ENCODE measurements at regions not wholly inside any gene's neighbourhood (a gene's known extent, or its start where the extent isn't known, plus 50 kb on each side); places are given as distances from the start of the nearest gene placed in this dataset.
"Not testable (repeated sequence)": the region's sequence is repeated elsewhere in the genome, so short reads cannot be mapped to it uniquely, and the experiment has no call there.

DNA sequence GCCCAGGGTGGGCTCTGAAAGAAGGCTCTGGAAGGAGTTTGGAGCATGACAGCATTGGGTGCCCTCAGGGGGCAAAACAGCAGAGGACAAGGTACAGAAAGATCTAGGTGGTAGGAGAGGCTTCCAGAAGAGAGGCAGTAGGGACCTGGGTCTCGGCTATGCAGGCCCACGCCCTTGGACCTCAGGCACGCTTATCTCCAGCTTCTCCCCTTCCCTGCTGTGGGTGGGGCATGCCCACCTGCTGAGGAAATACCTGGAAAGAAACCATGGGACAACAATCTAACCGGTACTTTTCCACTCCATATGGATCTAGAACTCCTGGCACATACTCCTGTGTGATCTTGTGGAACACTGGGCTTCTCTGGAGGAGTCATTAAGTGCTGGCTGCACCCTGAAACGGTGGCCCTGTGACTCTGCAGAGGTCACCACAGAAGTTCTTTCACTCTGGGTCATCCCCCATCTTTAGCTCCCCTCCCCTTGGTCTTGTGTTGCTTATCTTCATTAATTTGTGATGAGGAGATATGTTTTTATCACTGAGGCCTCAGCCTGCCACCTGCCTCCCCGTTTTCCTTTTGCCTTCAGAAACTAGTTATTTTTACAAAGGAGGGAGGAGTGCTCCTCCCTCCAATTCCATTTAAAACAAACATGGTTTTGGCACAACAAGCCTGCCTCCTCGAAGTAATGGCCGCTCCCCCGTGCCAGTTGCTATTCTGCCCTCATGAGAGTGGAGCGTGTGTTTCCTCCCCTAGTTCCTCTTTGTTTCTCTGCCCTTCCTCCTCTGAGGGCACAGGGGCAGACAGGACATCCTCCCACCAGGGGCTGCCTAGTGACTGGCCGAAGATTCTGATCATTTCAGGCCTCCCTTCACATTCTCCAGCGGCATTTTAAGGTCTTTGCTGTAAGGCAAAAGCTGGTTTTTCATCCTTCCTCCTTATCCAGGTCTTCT, 78.0 kb upstream of the ATP5PO start:
- DNase-seq, result no peak

DNA sequence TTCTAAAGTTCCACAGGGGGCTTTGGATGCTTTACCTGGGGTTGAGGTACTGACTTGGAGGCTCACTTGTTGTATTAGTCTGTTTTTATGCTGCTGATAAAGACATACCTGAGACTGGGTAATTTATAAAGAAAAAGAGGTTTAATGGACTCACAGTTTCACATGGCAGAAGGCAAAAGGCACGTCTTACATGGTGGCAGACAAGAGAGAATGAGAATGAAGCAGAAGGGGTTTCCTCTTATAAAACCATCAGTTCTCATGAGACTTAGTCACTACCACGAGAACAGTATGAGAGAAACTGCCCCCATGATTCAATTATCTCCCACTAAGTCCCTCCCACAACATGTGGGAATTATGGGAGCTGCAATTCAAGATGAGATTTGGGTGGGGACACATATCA, 76.8 kb upstream of the ATP5PO start:
- not testable (repeated sequence) for DNase-seq

DNA sequence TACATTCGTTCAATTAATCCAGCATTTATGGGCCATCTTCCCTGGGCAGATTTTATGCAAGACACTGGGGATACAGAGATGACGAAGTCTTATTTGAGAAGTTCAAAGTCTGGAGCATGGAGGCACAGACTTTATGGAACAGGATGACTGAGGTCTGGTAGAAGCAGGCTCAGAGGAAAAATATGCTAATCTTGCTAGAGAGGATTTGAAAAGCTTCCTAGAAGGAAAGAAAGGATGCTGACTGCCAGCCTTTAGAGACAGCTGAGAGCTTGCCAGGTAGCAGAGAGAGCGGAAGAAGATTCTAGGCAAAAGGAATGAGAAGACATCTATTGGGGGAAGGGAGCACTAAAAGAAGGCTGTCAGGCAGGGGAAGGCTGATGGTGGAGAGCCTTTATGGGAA, 75.5 kb upstream of the ATP5PO start:
- no peak for DNase-seq

DNA sequence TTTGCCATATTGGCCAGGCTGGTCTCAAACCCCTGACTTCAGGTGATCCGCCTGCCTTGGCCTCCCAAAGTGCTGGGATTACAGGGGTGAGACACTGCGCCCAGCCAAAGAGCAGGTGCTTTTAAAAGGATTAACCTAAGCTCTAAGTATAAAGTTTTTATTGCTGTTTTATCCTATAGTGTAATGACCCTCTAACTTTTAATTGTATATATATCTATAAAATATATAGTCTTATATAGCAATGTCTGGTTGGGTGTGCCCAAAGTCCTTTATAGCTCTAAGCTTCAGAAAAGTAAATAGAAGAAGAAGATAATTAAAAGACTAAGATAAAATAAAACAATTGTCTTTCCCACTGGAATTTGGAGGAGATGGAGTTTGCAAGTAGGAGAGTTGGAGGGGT, 73.8 kb upstream of the ATP5PO start:
- no peak for DNase-seq

DNA sequence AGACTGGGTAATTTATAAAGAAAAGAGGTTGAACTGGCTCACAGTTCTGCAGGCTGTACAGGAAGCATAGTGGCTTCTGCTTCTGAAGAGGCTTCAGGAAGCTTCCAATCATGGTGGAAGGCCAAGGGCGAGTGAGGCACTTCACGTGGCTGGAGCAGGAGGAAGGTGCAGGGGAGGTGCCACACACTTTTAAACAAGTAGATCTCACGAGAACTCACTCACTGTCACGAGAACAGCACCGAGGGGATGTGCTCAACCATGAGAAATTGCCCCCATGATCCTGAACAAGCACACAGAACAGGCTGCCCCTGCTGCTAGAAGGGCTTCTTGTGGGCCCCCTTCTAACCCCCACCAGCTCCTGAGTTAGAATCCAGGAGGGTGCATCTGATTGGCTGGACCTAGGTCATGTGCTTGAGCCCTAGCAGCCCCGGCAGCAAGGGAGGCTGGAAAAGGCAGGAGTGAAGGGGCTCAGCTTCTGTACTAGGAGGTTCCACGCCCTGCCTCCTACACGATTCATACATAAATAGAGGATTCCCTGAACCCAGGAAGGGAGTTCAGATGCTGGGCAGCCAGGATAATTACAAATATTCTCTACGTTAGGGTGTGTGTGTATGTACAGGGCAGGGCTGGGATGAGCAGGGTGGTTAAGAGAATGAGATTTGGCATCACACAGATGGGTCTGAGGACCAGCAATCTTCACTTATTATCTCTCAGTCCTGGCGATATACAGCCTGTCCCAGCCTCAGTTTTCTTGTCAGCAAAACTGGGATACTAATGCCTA, 72.8 kb upstream of the ATP5PO start:
- DNase-seq, result no peak

DNA sequence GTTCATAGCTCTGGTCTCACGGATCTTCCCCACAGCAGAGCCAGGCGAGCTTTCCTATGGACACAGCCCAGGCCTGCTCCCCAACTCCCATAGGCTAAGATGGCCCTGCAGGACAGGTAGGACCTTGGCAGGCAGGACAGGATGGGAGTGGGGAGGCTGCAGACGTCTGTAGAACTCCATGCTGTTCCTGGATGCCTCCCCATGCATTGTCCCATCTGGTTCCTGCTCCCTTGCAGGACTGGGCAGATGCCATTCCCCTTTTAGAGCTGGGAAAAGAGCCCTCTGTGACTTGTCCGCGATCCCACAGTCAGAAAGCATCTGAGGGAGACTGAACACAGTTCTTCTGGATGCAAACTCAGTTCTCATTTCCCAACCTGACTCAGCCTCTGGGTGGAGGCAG, 71.9 kb upstream of the ATP5PO start:
- no peak for DNase-seq

DNA sequence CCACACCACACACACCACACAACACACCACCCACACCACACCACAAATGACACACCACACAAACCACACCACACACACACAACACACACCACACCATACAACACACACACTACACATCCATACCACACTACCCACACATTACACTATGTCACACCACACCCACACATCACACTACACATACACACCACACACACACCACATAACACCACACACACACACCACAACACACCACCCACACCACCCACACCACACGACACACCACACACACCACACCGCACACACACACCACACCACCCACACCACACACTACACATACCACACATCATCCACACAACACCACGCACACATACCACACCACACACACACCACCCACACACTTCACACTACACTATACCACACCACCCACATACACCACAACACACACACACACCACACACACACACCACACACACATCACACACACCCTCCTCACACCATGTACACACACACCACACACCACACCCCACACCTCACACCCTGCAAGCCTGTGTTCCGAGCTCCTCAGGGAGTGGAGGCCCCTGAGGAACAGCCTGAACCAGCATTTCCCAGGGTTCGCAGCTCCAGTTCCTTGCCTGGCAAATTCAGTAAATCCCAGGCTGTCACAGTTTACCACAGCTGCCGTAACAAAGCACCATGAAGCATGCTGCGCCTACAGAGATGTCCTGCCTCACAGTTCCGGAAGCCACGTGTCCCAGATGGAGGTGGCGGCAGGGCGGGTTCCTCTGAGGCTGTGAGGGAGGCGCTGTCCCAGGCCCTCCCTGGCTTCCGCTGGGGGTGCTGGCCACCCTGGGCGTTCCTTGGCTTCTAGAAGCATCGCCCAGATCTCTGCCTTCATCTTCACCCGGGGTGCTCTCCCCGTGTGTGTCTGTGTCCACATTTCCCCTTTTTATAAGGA, 69.8 kb upstream of the ATP5PO start:
- no peak for DNase-seq

DNA sequence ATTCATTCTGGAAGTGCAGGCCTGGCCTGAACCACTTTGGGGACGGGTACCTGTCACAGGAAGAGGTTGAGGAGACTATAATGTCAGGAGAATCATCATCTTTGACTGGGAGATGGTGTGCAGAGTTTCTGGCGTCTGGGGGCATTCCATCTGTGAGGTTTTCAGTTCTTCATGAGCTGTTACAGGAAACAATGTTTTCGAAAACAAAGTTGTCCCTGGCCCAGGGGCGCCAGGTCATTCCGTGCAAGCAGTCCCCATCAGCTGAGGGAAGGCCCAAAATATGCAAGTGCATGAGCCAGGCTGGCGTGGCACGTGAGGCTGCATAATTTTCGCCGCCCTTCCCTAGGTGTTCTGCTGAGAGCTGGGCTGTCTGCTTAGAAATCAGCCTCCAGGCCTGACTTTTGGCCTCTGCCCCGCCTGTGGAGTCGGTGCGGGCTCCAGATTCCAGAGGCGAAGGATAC, 68.4 kb upstream of the ATP5PO start:
- no peak for DNase-seq

DNA sequence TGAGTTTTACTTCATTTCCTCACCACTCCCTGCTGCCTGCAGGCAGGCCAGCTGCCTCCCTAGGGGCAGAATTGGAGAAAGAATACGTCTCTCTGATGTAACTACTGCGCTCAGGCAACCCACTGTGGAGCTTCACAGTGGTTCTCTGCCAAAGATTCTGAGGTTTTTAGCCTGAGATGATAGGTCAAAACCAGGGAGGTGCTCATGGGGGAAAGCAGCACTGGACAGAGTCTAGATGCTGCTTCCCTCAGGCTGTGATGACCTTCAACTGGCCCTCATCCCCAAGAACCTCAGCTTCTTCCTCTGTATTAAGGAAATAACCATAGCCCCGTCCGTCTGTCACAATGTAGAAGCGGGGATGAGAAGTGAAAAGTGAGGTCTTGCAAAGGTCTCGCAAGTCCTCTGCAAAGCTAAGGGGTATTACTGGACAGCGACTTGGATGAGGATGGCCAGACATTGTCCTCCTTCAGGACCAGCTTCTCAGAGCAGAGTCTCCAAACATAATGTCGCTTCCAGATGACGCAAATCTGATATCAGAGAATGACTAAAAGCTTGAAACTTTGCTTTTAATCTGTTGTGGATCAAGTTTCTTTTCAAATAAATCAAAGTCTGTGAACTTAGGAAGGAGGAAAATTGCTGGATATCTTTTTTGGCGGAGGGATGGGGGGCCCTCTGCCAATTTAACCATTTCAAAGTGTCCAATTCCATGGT, 65.9 kb upstream of the ATP5PO start:
- no peak for DNase-seq

DNA sequence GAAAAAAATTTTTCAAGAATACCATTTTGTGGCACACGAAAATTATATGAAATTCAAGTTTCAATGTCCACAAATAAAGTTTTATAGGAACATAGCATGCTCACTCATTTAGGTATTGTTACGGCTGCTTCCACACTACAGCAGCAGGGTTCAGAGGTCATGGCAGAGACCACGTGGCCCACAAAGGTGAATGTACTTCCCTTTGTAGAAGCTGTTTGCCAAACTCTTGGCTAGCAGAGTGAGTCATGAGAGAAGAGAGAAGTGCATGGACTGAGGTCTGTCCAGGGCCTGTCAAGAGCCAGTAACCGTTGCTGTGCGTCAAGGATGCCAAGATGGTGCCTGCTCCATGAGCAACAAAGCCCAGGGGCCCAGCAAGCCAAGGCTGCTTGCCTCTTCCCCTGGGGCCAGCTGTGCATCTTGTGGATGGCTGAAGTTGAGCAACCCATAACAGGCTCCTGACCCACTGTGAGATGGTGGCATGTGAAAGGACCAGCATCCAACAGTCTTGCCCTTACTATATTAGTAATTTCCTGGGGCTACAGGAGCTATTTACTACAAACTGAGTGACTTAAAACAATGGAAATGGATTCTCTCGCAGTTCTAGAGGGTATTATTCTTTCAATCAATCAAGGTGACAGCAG, 64.8 kb upstream of the ATP5PO start:
- DNase-seq, result no peak

DNA sequence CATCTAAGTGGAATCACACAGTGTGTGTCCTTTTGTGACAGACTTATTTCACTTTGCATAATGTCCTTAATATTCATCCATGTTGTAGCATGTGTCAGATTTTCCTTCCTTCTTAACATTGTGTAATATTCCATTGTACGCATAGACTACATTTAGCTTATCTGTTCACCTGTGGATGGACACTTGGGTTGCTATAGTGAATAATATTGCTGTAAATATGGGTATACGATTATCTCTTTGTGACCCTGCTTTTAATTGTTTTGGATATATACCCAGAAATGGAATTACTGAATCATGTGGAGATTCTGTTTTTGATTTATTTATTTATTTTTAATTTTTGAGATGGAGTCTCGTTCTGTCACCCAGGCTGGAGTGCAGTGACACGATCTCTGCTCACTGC, 63.0 kb upstream of the ATP5PO start:
- DNase-seq, result no peak

DNA sequence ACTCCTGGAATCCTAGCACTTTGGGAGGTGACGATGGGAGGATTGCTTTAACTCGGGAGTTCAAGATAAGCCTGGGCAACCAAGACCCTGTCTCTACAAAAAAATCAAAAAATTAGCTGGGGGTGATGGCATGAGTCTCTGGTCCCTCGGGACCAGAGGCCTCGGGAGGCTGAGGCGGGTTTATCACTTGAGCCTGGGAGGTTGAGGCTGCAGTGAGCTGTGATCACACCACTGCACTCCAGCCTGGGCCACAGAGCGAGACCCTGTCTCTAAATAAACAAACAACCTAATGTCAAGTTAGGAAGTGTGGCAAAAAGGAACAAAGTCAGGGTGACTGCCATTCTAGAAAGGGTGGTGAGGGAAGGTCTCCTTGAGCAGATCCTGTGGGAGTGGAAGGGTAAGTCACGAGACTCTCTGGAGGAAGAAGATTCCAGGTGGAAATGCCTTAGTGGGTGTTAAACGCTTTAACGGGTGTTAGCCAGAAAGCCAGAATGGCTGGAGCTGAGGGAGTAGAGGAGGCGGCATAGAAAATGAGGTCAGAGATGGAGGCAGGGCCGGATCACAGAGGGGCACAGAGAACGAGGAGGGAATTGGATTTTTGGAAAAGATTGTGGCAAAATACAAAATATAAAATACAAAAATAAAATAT, 62.2 kb upstream of the ATP5PO start:
- no peak for DNase-seq

DNA sequence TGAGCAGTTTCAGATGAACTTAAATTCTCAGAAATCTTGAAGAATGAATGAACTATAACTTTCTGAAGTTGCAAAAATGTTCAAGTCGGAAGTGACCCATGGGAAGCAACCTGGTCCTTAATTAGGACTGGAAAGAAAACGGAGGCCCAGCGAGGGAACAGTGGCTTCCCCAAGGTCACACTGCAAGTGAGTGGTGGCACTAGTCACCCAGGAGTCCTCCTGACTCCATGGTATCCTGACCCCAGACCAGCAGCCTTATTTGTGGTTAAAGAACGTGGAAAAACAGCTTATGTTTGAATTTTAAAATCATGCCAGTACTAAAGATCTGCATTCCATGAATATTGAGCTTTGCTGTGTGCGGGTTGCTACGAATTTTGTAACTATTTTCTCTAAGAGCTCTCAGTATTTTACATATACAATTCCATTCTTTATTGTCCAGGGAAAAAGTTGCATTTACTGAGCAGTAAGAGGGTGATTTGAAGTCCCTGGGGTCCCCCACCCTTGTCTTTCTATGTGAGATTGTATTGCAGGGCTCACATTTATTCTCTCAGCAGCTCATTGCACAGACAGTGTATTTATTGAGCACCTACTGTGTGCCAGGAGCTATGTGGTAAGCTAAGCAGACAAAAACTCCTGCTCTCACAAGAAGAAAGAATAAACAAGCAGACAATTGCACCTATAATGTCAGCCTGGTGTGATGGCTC, 61.6 kb upstream of the ATP5PO start:
- no peak for DNase-seq

DNA sequence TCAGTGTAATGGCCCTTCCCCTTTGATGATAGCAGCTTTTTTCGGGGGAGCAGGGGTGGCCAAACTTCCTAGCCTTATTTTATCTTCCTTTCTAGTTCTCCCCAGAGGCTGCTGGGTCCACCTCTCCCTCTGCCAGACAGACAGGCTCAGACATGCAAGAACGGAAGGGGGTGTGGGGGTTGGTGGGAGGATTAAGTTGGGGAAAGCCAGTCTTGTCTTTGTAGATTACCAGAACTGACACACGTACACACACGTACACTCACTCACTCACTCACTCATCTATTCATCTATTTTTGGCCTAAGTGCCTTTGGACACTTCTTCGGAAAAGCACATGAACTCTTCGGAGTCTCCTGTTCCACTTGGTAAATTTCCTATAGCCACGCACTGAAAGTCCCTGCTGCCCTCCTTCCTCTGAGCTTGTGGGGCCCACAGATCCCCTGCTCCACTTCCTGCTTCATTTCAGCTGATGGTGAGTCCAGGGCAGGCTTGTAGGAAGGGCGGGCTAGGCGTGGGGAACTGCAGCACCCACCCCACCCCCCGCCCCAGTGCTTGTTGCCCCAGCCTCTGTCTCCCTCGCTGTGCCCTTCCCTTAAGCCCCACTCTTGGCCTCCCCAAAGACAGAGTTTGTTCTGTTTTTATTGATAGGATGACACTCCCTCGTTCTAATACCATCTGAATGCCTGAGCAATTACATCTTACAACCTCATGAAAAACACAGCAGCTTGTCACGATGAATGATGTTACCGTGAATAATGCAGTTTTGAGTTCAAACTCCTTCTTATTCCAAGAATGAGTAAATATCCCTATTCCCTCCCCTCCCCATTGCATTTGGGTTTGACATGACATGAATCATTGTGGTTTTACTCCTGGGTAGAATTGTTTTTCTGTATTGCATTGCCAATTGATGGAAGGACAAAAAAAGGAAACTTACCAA, 60.7 kb upstream of the ATP5PO start:
- DNase-seq, result no peak

DNA sequence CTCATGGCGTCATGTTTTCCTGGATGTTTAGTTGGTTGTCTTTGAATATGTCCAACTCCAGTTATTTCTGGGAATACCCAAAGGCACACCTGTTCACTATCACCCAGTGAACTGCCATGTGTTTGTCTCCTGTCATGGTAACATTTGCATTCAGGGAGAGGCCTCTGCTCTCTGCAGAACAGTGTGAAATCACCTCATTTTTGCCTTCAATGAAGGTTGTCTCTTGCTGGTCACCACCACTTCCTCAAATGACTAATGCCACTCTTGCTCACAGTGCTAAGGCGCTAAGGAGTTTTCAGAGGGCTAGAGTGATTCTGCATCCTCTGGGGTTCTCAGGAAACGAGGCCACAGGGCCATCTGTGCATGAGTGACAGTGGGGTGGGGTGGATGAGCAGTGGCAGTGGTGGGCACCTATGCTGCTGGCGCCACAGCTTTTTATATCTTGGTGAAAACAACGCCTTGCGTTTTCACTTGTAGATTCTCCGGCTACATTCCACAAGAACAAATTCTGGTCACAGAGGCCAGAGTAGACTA, 60.0 kb upstream of the ATP5PO start:
- no peak for DNase-seq

DNA sequence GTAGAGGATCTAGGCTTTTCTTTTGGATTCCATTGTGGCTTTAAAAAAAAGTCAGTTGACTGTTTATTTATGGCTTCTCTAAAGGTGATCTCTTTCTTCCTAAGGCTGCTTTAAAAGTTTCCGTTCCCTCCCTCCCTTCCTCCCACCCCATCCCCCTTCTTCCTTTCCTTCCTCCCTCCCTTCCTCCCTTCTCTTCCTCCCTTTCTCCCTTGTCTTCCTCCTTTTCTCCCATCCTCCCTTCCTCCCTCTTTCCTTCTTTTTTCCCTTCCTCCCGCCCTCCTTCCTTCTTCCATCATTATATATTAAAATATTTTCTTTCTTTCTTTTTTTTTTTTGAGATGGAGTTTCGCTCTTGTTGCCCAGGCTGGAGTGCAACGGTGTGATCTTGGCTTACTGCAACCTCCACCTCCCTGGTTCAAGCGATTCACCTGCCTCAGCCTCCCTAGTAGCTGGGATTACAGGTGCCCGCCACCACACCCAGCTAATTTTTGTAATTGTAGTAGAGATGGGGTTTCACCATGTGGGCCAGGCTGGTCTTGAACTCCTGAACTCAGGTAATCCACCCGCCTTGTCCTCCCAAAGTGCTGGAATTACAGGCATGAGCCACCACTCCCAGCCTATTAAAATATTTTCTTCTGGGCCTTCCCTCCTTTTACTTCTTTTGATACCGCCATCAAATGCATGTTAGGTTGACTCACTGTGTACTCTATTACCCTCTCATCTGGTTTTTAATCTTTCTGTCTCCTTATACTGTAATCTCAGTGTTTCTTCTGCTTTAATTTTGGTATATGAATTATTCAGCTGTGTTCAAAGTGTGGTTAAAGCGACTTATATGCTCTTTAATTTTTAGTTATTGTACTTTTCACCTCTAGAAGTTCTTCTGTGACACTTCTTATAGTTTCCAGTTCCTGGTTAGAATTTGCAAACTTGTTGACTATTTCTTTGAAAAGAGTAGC, 59.2 kb upstream of the ATP5PO start:
- no peak for DNase-seq

DNA sequence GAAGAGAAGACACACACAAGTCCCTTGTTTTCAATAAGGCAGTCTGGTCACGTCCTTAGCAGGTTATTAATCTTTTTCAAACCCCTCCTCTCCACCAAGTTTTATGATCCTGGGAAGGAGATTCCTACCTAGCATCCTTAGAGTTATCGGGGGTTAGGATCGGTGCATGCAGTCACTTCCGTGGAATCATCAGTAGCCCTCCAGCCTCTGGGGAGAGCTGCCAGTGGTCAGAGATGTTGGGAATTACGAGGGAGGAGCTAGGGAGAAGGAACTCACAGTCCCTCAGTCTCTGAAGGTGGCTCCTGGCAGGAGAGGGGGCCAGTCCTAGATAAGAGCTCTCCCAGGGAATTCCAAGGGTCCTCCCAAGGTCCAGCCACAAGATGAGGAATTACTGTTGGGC, 57.7 kb upstream of the ATP5PO start:
- DNase-seq, result no peak

DNA sequence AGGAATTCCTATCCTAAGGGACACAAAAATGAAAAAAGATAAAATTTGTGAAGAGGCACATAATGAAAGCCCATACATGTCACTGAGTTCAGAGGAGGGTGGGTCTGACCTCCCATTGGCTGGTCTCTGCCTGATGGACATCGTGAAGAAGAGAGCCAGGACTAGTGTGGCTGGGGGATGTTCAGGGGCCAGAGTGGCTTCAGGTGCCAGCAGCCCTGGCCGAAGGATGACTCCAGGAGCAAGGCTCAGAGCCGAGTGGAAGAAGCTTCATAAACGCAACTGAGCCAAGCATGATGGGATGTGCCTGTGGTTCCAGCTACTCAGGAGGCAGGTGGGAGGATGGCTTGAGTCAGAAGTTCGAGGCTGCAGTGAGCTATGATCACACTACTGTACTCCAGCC, 56.9 kb upstream of the ATP5PO start:
- no peak for DNase-seq
